Keratinocyte (primary cell): ENCODE measurements at regions not wholly inside any gene's neighbourhood (a gene's known extent, or its start where the extent isn't known, plus 50 kb on each side); places are given as distances from the start of the nearest gene placed in this dataset.

Experiments
- DNase-seq: peaks from one replicate; pipeline ENCODE4 v3.0.0-alpha.2; 2011; ENCODE audit warnings: low read depth, missing footprints, low spot score
- FAIRE-seq: peaks from 2 replicates; lab custom pipeline; 2011; peaks lifted over from hg19 to GRCh38; lab: Jason Lieb, UNC
- H2AFZ ChIP-seq: 2 replicates; pipeline ENCODE4 v1.6.0; 2012; ENCODE audit warnings: low read length, control low read depth, inconsistent platforms; ENCODE audit not compliant: control insufficient read depth
- H3K27ac ChIP-seq: 2 replicates; pipeline ENCODE4 v1.5.1; 2011; ENCODE audit warnings: low read length; ENCODE audit not compliant: control insufficient read depth, insufficient read depth
- H3K27me3 ChIP-seq: 3 replicates; pipeline ENCODE4 v1.6.0; 2011; ENCODE audit warnings: low read length; ENCODE audit not compliant: control insufficient read depth, insufficient read depth; ENCODE audit errors: extremely low read depth
- H3K36me3 ChIP-seq, 2 experiments: 2 replicates in 1 of 2; 3 replicates in 1 of 2; pipeline ENCODE4 v1.5.1; 2011; ENCODE audit warnings: low read length in 2 of 2, mild to moderate bottlenecking in 1 of 2; ENCODE audit not compliant: control insufficient read depth in 2 of 2, insufficient read depth in 2 of 2; ENCODE audit errors: extremely low read depth in 1 of 2
- H3K4me1 ChIP-seq: 3 replicates; pipeline ENCODE4 v1.5.1; 2011; ENCODE audit warnings: low read length; ENCODE audit not compliant: control insufficient read depth, insufficient read depth; ENCODE audit errors: extremely low read depth
- H3K4me2 ChIP-seq: 3 replicates; pipeline ENCODE4 v1.6.0; 2011; ENCODE audit warnings: low read depth, low read length; ENCODE audit not compliant: control insufficient read depth, insufficient read depth; ENCODE audit errors: extremely low read depth
- H3K4me3 ChIP-seq, 3 experiments: fragments of 200-600 bp in 1 of 3; sonication (generic) in 1 of 3; 2 replicates in 2 of 3; 3 replicates in 1 of 3; pipeline ENCODE4 v1.5.1; 2011 to 2016; ENCODE audit warnings: low read length in 3 of 3, mild to moderate bottlenecking in 3 of 3, control low read depth in 2 of 3, inconsistent platforms in 1 of 3, low read depth in 1 of 3, mixed read lengths in 1 of 3, mixed run types in 1 of 3, moderate library complexity in 1 of 3; ENCODE audit not compliant: control insufficient read depth in 2 of 3, insufficient read depth in 2 of 3; ENCODE audit errors: extremely low read depth in 1 of 3
- H3K79me2 ChIP-seq: 2 replicates; pipeline ENCODE4 v1.6.0; 2012; ENCODE audit warnings: low read length; ENCODE audit not compliant: control insufficient read depth, insufficient read depth
- H3K9ac ChIP-seq: 3 replicates; pipeline ENCODE4 v1.6.0; 2011; ENCODE audit warnings: low read length; ENCODE audit not compliant: control insufficient read depth, insufficient read depth; ENCODE audit errors: extremely low read depth
- H3K9me1 ChIP-seq: 3 replicates; pipeline ENCODE4 v1.6.0; 2011; ENCODE audit warnings: low read length; ENCODE audit not compliant: control insufficient read depth, insufficient read depth; ENCODE audit errors: extremely low read depth
- H3K9me3 ChIP-seq: 2 replicates; pipeline ENCODE4 v1.5.1; 2012; ENCODE audit warnings: low read depth, low read length; ENCODE audit not compliant: control insufficient read depth
- H4K20me1 ChIP-seq: 3 replicates; pipeline ENCODE4 v1.6.0; 2011; ENCODE audit warnings: low read length; ENCODE audit not compliant: control insufficient read depth, insufficient read depth; ENCODE audit errors: extremely low read depth
- EZH2 ChIP-seq: IDR thresholded peaks from one replicate; pipeline ENCODE4 v1.6.1; 2012; ENCODE audit warnings: inconsistent platforms, mild to moderate bottlenecking, low read length, moderate library complexity
- dilution Hi-C: fragments of 300-500 bp; cut with MboI; formaldehyde crosslinking; loops from one replicate; pipeline ENCODE4 v1.7.0; 2020; ENCODE audit warnings: low sequenced_read_pairs; ENCODE audit not compliant: extremely low pct_ligation_motif_present
- TF ChIP-seq, protein P1 (sequence below), 3 experiments: IDR thresholded peaks in 1 of 3; conservative IDR thresholded peaks in 1 of 3; optimal IDR thresholded peaks in 1 of 3; 2 replicates in 2 of 3; 3 replicates in 1 of 3; pipeline versions ENCODE3 to v1.5.1; 2011; ENCODE audit warnings: low read length in 3 of 3, mild to moderate bottlenecking in 3 of 3, moderate library complexity in 2 of 3, control low read depth in 1 of 3, inconsistent platforms in 1 of 3; ENCODE audit not compliant: insufficient read depth in 2 of 3; ENCODE audit errors: extremely low read depth in 1 of 3

DNA sequence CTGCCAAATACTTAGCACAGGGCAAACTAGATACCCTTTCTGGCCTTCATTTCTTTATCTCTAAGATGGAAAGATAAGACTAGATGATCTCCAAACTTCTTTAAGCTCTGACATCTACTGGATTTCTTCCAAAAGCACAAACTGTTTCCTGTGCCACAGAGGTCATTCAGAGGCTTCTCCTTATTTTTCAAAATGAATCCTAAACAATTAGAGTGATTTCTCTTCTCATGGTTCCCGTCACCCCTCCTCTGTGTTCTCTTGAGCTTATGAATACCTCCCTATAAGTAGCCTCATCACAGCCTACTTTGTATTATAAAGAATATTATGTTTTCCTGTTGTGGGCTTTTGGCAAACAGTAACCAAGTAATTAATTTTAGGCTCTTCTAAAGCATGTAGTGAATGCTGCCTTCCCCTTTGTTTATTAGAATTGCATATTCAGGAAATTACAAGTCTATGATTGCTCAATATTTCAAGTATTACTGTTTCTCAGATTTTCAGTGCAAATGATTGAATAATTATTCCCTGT, 179.5 kb downstream of the REEP3 start:
- no peaks in the 10 kb centered on the region for H3K79me2 ChIP-seq
- H3K4me3 ChIP-seq: peak overlapping the region in 2 of 3 experiments; percentile 22 to 44
- no peaks in the 10 kb centered on the region for H4K20me1 ChIP-seq
- no peak for FAIRE-seq
- no peaks in the 10 kb centered on the region for H3K36me3 ChIP-seq
- TF ChIP-seq, protein P1, sequence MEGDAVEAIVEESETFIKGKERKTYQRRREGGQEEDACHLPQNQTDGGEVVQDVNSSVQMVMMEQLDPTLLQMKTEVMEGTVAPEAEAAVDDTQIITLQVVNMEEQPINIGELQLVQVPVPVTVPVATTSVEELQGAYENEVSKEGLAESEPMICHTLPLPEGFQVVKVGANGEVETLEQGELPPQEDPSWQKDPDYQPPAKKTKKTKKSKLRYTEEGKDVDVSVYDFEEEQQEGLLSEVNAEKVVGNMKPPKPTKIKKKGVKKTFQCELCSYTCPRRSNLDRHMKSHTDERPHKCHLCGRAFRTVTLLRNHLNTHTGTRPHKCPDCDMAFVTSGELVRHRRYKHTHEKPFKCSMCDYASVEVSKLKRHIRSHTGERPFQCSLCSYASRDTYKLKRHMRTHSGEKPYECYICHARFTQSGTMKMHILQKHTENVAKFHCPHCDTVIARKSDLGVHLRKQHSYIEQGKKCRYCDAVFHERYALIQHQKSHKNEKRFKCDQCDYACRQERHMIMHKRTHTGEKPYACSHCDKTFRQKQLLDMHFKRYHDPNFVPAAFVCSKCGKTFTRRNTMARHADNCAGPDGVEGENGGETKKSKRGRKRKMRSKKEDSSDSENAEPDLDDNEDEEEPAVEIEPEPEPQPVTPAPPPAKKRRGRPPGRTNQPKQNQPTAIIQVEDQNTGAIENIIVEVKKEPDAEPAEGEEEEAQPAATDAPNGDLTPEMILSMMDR (optimal IDR thresholded peaks at IDR 0.05 in 1 of 3, IDR thresholded peaks at IDR 0.05 in 1 of 3, conservative IDR thresholded peaks at IDR 0.05 in 1 of 3; ENCODE audit: extremely low read depth in 1 of 3, insufficient read depth in 2 of 3, low read length in 3 of 3): no peak
- no peak for TF ChIP-seq EZH2
- H3K9me1 ChIP-seq: no peaks in the 10 kb centered on the region
- peak overlapping the region; percentile 50 for H2AFZ ChIP-seq
- no peaks in the 10 kb centered on the region for H3K27me3 ChIP-seq
- dilution Hi-C loops: no loop called here
- H3K4me1 ChIP-seq: peaks cover 40% of the 10 kb centered on the region
- peak overlapping the region; percentile 80 for H3K4me2 ChIP-seq
- H3K9ac ChIP-seq: peak overlapping the region; percentile 58
- peak overlapping the region; percentile 93 for H3K27ac ChIP-seq
- H3K9me3 ChIP-seq: no peaks in the 10 kb centered on the region
- no peak for DNase-seq

GRCh38 chr10:63702092-63702491, 180.9 kb downstream of the REEP3 start:
- H3K4me3 ChIP-seq: no peak overlapping the region
- H3K27ac ChIP-seq: no peak overlapping the region
- no peaks in the 10 kb centered on the region for H3K36me3 ChIP-seq
- FAIRE-seq (no peak), DNase-seq (no peak)
- H3K9me3 ChIP-seq: no peaks in the 10 kb centered on the region
- no peak for TF ChIP-seq EZH2
- TF ChIP-seq, protein P1 (optimal IDR thresholded peaks at IDR 0.05 in 1 of 3, IDR thresholded peaks at IDR 0.05 in 1 of 3, conservative IDR thresholded peaks at IDR 0.05 in 1 of 3; ENCODE audit: extremely low read depth in 1 of 3, insufficient read depth in 2 of 3, low read length in 3 of 3): no peak
- no peaks in the 10 kb centered on the region for H4K20me1 ChIP-seq
- H3K9ac ChIP-seq: no peak overlapping the region
- H2AFZ ChIP-seq: no peak overlapping the region
- no peaks in the 10 kb centered on the region for H3K79me2 ChIP-seq
- H3K4me1 ChIP-seq: peaks cover 41% of the 10 kb centered on the region
- no peaks in the 10 kb centered on the region for H3K9me1 ChIP-seq
- dilution Hi-C loops: no loop called here
- no peak overlapping the region for H3K4me2 ChIP-seq
- H3K27me3 ChIP-seq: no peaks in the 10 kb centered on the region
